Ureter (tissue), 1 donor: ENCODE measurements at regions not wholly inside any gene's neighbourhood (a gene's known extent, or its start where the extent isn't known, plus 50 kb on each side); places are given as distances from the start of the nearest gene placed in this dataset.
A peak's percentile ranks its signal among the peaks of the same experiment; 100 is the strongest.
"Not testable (repeated sequence)": the region's sequence is repeated elsewhere in the genome, so short reads cannot be mapped to it uniquely, and the experiment has no call there.

Experiments used
- DNase-seq: peaks from one replicate; pipeline ENCODE4 v3.0.0-alpha.2; 2020; ENCODE audit warnings: low spot score
- donor health status: DM: yes; HTN: yes; CAD: no.

GRCh38 chr21:8194042-8194441 lies 2327.3 kb upstream of the TPTE start:
- not testable (repeated sequence) for DNase-seq

GRCh38 chr21:8197377-8198027 lies 2323.9 kb upstream of the TPTE start:
- not testable (repeated sequence) for DNase-seq

DNA sequence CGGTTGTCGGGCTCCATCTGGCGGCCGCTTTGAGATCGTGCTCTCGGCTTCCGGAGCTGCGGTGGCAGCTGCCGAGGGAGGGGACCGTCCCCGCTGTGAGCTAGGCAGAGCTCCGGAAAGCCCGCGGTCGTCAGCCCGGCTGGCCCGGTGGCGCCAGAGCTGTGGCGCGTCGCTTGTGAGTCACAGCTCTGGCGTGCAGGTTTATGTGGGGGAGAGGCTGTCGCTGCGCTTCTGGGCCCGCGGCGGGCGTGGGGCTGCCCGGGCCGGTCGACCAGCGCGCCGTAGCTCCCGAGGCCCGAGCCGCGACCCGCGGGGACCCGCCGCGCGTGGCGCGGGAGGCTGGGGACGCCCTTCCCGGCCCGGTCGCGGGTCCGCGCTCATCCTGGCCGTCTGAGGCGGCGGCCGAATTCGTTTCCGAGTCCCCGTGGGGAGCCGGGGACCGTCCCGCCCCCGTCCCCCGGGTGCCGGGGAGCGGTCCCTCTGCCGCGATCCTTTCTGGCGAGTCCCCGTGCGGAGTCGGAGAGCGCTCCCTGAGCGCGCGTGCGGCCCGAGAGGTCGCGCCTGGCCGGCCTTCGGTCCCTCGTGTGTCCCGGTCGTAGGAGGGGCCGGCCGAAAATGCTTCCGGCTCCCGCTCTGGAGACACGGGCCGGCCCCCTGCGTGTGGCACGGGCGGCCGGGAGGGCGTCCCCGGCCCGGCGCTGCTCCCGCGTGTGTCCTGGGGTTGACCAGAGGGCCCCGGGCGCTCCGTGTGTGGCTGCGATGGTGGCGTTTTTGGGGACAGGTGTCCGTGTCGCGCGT lies 2316.1 kb upstream of the TPTE start:
- DNase-seq, result not testable (repeated sequence)

DNA sequence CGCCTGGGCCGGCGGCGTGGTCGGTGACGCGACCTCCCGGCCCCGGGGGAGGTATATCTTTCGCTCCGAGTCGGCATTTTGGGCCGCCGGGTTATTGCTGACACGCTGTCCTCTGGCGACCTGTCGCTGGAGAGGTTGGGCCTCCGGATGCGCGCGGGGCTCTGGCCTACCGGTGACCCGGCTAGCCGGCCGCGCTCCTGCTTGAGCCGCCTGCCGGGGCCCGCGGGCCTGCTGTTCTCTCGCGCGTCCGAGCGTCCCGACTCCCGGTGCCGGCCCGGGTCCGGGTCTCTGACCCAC lies 2315.5 kb upstream of the TPTE start:
- not testable (repeated sequence) for DNase-seq

DNA sequence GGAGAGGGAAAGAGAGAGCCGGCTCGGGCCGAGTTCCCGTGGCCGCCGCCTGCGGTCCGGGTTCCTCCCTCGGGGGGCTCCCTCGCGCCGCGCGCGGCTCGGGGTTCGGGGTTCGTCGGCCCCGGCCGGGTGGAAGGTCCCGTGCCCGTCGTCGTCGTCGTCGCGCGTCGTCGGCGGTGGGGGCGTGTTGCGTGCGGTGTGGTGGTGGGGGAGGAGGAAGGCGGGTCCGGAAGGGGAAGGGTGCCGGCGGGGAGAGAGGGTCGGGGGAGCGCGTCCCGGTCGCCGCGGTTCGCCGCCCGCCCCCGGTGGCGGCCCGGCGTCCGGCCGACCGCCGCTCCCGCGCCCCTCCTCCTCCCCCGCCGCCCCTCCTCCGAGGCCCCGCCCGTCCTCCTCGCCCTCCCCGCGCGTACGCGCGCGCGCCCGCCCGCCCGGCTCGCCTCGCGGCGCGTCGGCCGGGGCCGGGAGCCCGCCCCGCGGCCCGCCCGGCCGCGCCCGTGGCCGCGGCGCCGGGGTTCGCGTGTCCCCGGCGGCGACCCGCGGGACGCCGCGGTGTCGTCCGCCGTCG lies 2308.3 kb upstream of the TPTE start:
- peak; percentile 45 for DNase-seq

DNA sequence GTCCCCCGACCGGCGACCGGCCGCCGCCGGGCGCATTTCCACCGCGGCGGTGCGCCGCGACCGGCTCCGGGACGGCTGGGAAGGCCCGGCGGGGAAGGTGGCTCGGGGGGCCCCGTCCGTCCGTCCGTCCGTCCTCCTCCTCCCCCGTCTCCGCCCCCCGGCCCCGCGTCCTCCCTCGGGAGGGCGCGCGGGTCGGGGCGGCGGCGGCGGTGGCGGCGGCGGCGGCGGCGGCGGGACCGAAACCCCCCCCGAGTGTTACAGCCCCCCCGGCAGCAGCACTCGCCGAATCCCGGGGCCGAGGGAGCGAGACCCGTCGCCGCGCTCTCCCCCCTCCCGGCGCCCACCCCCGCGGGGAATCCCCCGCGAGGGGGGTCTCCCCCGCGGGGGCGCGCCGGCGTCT lies 2306.8 kb upstream of the TPTE start:
- DNase-seq, result not testable (repeated sequence)

DNA sequence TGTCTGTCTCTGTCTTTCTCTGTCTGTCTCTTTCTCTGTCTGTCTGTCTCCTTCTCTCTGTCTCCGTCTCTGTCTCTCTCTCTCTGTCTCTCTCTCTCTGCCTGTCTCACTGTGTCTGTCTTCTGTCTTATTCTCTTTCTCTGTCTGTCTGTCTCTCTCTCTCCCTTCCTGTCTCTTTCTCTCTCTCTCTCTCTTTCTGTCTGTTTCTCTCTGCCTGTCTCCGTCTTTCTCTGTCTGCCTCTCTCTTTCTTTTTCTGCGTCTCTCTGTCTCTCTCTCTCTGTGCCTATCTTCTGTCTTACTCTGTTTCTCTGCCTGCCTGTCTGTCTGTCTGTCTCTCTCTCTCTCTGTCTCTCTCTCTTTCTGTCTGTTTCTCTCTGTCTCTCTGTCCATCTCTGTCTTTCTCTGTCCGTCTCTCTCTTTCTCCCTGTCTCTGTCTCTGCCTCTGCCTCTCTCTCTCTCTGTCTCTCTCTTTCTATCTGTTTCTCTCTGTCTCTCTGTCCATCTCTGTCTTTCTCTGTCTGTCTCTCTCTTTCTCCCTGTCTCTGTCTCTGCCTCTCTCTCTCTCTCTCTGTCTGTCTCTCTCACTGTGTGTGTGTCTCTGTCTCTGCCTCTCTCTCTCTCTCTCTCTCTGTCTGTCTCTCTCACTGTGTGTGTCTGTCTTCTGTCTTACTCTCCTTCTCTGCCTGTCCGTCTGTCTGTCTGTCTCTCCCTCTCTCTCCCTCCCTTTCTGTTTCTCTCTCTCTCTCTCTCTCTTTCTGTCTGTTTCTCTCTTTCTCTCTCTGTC lies 2291.8 kb upstream of the TPTE start:
- not testable (repeated sequence) for DNase-seq

GRCh38 chr21:8231252-8231651 lies 2290.1 kb upstream of the TPTE start:
- DNase-seq, result not testable (repeated sequence)

- not testable (repeated sequence) for DNase-seq
Measured at GRCh38 chr21:8233000-8233399, 2288.4 kb upstream of the TPTE start.

DNA sequence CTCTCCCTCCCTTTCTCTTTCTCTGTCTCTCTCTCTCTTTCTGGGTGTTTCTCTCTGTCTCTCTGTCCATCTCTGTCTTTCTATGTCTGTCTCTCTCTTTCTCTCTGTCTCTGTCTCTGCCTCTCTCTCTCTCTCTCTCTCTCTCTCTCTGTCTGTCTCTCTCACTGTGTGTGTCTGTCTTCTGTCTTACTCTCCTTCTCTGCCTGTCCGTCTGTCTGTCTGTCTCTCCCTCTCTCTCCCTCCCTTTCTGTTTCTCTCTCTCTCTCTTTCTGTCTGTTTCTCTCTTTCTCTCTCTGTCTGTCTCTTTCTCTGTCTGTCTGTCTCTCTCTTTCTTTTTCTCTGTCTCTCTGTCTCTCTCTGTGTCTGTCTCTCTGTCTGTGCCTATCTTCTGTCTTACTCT lies 2287.3 kb upstream of the TPTE start:
- DNase-seq, result not testable (repeated sequence)

DNA sequence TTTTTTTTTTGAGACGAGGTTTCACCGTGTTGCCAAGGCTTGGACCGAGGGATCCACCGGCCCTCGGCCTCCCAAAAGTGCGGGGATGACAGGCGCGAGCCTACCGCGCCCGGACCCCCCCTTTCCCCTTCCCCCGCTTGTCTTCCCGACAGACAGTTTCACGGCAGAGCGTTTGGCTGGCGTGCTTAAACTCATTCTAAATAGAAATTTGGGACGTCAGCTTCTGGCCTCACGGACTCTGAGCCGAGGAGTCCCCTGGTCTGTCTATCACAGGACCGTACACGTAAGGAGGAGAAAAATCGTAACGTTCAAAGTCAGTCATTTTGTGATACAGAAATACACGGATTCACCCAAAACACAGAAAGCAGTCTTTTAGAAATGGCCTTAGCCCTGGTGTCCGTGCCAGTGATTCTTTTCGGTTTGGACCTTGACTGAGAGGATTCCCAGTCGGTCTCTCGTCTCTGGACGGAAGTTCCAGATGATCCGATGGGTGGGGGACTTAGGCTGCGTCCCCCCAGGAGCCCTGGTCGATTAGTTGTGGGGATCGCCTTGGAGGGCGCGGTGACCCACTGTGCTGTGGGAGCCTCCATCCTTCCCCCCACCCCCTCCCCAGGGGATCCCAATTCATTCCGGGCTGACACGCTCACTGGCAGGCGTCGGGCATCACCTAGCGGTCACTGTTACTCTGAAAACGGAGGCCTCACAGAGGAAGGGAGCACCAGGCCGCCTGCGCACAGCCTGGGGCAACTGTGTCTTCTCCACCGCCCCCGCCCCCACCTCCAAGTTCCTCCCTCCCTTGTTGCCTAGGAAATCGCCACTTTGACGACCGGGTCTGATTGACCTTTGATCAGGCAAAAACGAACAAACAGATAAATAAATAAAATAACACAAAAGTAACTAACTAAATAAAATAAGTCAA lies 2276.4 kb upstream of the TPTE start:
- DNase-seq, result not testable (repeated sequence)

GRCh38 chr21:8245642-8246402 lies 2275.6 kb upstream of the TPTE start:
- DNase-seq, result not testable (repeated sequence)

GRCh38 chr21:8251701-8252100 lies 2269.7 kb upstream of the TPTE start:
- DNase-seq, result not testable (repeated sequence)

GRCh38 chr21:8255094-8255493 lies 2266.3 kb upstream of the TPTE start:
- DNase-seq, result peak; percentile 35

GRCh38 chr21:8257083-8257799 lies 2264.1 kb upstream of the TPTE start:
- DNase-seq, result peak; percentile 43

DNA sequence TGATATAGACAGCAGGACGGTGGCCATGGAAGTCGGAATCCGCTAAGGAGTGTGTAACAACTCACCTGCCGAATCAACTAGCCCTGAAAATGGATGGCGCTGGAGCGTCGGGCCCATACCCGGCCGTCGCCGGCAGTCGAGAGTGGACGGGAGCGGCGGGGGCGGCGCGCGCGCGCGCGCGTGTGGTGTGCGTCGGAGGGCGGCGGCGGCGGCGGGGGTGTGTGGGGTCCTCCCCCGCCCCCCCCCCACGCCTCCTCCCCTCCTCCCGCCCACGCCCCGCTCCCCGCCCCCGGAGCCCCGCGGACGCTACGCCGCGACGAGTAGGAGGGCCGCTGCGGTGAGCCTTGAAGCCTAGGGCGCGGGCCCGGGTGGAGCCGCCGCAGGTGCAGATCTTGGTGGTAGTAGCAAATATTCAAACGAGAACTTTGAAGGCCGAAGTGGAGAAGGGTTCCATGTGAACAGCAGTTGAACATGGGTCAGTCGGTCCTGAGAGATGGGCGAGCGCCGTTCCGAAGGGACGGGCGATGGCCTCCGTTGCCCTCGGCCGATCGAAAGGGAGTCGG lies 2261.2 kb upstream of the TPTE start:
- not testable (repeated sequence) for DNase-seq
